Liver (tissue), 8 donors: ENCODE measurements at regions not wholly inside any gene's neighbourhood (a gene's known extent, or its start where the extent isn't known, plus 50 kb on each side); places are given as distances from the start of the nearest gene placed in this dataset.

ENCODE experiments used
- DNase-seq: peaks from one replicate; pipeline ENCODE4 v3.0.0-alpha.2; 2017; ENCODE audit warnings: low spot score
- H3K27ac ChIP-seq, 2 donors: one replicate each; pipeline ENCODE4 v1.7.0; 2013; ENCODE audit warnings: inconsistent platforms in 2 of 2, low read length in 2 of 2, control low read depth in 1 of 2, low read depth in 1 of 2, mild to moderate bottlenecking in 1 of 2
- H3K27me3 ChIP-seq, 4 donors: one replicate each; pipeline versions ENCODE4 v1.6.1 to v1.7.0; 2013; ENCODE audit warnings: low read length in 3 of 4, inconsistent platforms in 1 of 4, mild to moderate bottlenecking in 1 of 4, moderate library complexity in 1 of 4; ENCODE audit not compliant: control insufficient read depth in 4 of 4, insufficient read depth in 4 of 4
- H3K36me3 ChIP-seq, 4 donors: one replicate each; pipeline versions ENCODE4 v1.6.1 to v1.7.0; 2013; ENCODE audit warnings: low read length in 3 of 4, mild to moderate bottlenecking in 3 of 4, low read depth in 1 of 4, moderate library complexity in 1 of 4; ENCODE audit not compliant: control insufficient read depth in 4 of 4, insufficient read depth in 3 of 4
- H3K4me1 ChIP-seq, 4 donors: one replicate each; pipeline versions ENCODE4 v1.6.1 to v1.7.0; 2013; ENCODE audit warnings: low read length in 3 of 4, mild to moderate bottlenecking in 3 of 4, moderate library complexity in 1 of 4; ENCODE audit not compliant: control insufficient read depth in 4 of 4, insufficient read depth in 4 of 4
- H3K4me3 ChIP-seq, 3 donors: one replicate each; pipeline versions ENCODE4 v1.6.1 to v1.7.0; 2013; ENCODE audit warnings: low read length in 3 of 3, control low read depth in 1 of 3, low read depth in 1 of 3, mild to moderate bottlenecking in 1 of 3
- H3K9ac ChIP-seq, 2 donors: one replicate each; pipeline ENCODE4 v1.7.0; 2013; ENCODE audit warnings: low read length in 2 of 2, mild to moderate bottlenecking in 2 of 2, moderate library complexity in 2 of 2, control low read depth in 1 of 2, low read depth in 1 of 2
- H3K9me3 ChIP-seq, 4 donors: one replicate each; pipeline versions ENCODE4 v1.6.1 to v1.7.0; 2013; ENCODE audit warnings: low read length in 3 of 4; ENCODE audit not compliant: control insufficient read depth in 4 of 4
- EGR1 ChIP-seq, 2 donors: IDR thresholded peaks; 2 replicates each; pipeline ENCODE4 v1.6.1; 2016 to 2018; ENCODE audit warnings: antibody characterized with exemption in 2 of 2, low read depth in 2 of 2
- FOXA1 ChIP-seq: IDR thresholded peaks from 2 replicates; pipeline ENCODE4 v1.6.1; 2016; ENCODE audit warnings: antibody characterized with exemption
- FOXA2 ChIP-seq: IDR thresholded peaks from 2 replicates; pipeline ENCODE4 v1.6.1; 2016; ENCODE audit warnings: antibody characterized with exemption
- GABPA ChIP-seq, 2 donors: IDR thresholded peaks in 1 of 2; conservative IDR thresholded peaks in 1 of 2; 2 replicates each; pipeline ENCODE4 v1.6.1; 2016; ENCODE audit warnings: antibody characterized with exemption in 2 of 2, mild to moderate bottlenecking in 1 of 2, moderate library complexity in 1 of 2
- HNF4A ChIP-seq, 2 donors: conservative IDR thresholded peaks; 2 replicates each; pipeline ENCODE4 v1.6.1; 2016; ENCODE audit warnings: antibody characterized with exemption in 2 of 2, mild to moderate bottlenecking in 2 of 2
- HNF4G ChIP-seq: IDR thresholded peaks from 2 replicates; pipeline ENCODE4 v1.6.1; 2016; ENCODE audit warnings: antibody characterized with exemption
- JUND ChIP-seq, 2 donors: IDR thresholded peaks; 2 replicates each; pipeline ENCODE4 v1.6.1; 2016; ENCODE audit warnings: antibody characterized with exemption in 2 of 2
- MAX ChIP-seq: IDR thresholded peaks from 2 replicates; pipeline ENCODE4 v1.6.1; 2016; ENCODE audit warnings: antibody characterized with exemption
- NR2F2 ChIP-seq: IDR thresholded peaks from 2 replicates; pipeline ENCODE4 v1.6.1; 2016; ENCODE audit warnings: antibody characterized with exemption
- RAD21 ChIP-seq, 2 donors: IDR thresholded peaks; 2 replicates each; pipeline ENCODE4 v1.6.1; 2016; ENCODE audit warnings: antibody characterized with exemption in 2 of 2, mild to moderate bottlenecking in 2 of 2
- REST ChIP-seq: IDR thresholded peaks from 2 replicates; pipeline ENCODE4 v1.6.1; 2016; ENCODE audit warnings: antibody characterized with exemption, mild to moderate bottlenecking
- RXRA ChIP-seq, 2 donors: IDR thresholded peaks; 2 replicates each; pipeline ENCODE4 v1.6.1; 2017 to 2018; ENCODE audit warnings: antibody characterized with exemption in 2 of 2, mild to moderate bottlenecking in 1 of 2
- SP1 ChIP-seq: IDR thresholded peaks from 2 replicates; pipeline ENCODE4 v1.6.1; 2018; ENCODE audit warnings: antibody characterized with exemption, mild to moderate bottlenecking
- TAF1 ChIP-seq: conservative IDR thresholded peaks from 2 replicates; pipeline ENCODE4 v1.6.1; 2016; ENCODE audit warnings: antibody characterized with exemption, mild to moderate bottlenecking
- YY1 ChIP-seq: IDR thresholded peaks from 2 replicates; pipeline ENCODE4 v1.6.1; 2016; ENCODE audit warnings: antibody characterized with exemption, mild to moderate bottlenecking
- WGBS: extraction: QIAGEN DNeasy Blood & Tissue Kit; methylation state at CpG from one replicate; pipeline ENCODE4 v1.1.7; 2013; 5-methylcytosine and 5-hydroxymethylcytosine counted together
- TF ChIP-seq, protein P1 (sequence below): IDR thresholded peaks from 2 replicates; pipeline ENCODE4 v1.6.1; 2016; ENCODE audit warnings: antibody characterized with exemption
- TF ChIP-seq, protein P2 (sequence below): fragments of 150-350 bp; IDR thresholded peaks from 2 replicates; pipeline ENCODE4 v1.5.1; 2017; ENCODE audit warnings: improper control_type of control experiment, low read depth, low read length; ENCODE audit not compliant: missing input control
- TF ChIP-seq, protein P3 (sequence below): IDR thresholded peaks from 2 replicates; pipeline ENCODE4 v1.6.1; 2016; ENCODE audit warnings: antibody characterized with exemption
- donor health status: healthy.
- donor health status: healthy.
- donor health status: healthy.
- donor health status: healthy.
- donor health status: healthy.

DNA sequence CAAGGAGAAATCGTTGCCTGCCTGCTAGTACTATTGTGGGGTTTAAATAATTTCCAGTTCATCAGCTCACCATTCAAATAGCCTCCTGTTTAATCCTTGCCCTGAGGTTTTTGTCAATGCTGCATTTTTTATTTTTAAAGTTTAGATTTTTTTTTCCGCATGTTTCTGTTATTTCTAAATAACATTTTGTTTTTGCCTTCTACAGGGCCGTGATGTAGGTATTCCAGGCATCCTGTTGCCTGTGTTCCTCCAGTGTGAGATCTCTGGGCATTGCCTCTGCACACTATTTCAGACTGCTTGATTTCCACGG, 124.3 kb downstream of the HSD17B3 start:
- Histone ChIP-seq H3K36me3 (no peaks in the 10 kb centered on the region), H3K27me3 (peaks cover 0 to 3% (median 1%) of the 10 kb centered on the region in 4 donors), H3K27ac (no peak overlapping the region), H3K4me1 (peaks cover 0 to 3% (median 0%) of the 10 kb centered on the region in 4 donors), H3K4me3 (no peak overlapping the region), H3K9me3 (no peaks in the 10 kb centered on the region), H3K9ac (no peak overlapping the region)
- TF ChIP-seq EGR1 (IDR thresholded peaks at IDR 0.05; ENCODE audit: low read depth in 2 of 2) (no peak), GABPA (IDR thresholded peaks at IDR 0.05 in 1 of 2, conservative IDR thresholded peaks at IDR 0.05 in 1 of 2) (no peak), NR2F2 (no peak), RXRA (IDR thresholded peaks at IDR 0.05) (no peak), FOXA1 (no peak), SP1 (no peak), YY1 (no peak), HNF4G (no peak), FOXA2 (no peak), RAD21 (IDR thresholded peaks at IDR 0.05) (no peak), JUND (IDR thresholded peaks at IDR 0.05) (no peak), MAX (no peak), REST (no peak)
- TF ChIP-seq, protein P1, sequence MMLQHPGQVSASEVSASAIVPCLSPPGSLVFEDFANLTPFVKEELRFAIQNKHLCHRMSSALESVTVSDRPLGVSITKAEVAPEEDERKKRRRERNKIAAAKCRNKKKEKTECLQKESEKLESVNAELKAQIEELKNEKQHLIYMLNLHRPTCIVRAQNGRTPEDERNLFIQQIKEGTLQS: no peak
- TF ChIP-seq, protein P2, sequence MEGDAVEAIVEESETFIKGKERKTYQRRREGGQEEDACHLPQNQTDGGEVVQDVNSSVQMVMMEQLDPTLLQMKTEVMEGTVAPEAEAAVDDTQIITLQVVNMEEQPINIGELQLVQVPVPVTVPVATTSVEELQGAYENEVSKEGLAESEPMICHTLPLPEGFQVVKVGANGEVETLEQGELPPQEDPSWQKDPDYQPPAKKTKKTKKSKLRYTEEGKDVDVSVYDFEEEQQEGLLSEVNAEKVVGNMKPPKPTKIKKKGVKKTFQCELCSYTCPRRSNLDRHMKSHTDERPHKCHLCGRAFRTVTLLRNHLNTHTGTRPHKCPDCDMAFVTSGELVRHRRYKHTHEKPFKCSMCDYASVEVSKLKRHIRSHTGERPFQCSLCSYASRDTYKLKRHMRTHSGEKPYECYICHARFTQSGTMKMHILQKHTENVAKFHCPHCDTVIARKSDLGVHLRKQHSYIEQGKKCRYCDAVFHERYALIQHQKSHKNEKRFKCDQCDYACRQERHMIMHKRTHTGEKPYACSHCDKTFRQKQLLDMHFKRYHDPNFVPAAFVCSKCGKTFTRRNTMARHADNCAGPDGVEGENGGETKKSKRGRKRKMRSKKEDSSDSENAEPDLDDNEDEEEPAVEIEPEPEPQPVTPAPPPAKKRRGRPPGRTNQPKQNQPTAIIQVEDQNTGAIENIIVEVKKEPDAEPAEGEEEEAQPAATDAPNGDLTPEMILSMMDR: no peak
- DNase-seq: no peak
- WGBS: 49% methylated on average over 4 of the region's 4 CpGs

DNA sequence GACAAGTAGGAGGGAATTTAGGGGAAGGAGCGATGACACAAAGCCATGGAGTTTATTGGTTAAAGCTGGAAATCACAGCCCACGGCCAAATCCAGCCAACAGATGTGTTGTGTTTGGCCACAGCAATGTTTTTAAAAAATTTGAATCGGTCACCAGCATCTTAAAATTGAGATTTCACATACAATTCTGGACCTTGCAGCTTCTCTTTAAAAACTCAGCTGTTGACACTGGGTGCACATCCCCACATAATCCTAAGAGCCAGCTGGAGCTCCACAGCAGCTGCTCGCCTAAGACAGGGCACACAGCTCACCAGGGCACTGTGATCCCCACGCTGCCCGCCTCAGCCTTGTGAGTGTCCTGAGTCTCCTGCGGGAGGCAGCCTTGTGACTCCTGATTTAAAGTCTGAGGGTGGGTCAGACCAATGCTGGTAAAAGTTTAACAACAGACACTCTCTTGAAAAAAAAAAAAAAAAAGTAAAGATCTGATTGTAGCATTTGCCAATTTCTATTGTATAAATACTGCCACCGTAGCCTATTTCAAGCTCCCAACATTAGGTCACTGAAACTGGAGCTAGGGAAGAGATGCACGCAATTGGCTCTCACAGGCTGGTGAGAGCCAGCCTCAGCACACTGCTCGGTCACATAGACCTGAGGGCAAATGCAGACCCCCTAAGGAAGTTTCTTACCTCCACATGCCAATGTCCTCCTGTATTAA, 124.8 kb downstream of the HSD17B3 start:
- no peaks in the 10 kb centered on the region for H3K9me3 ChIP-seq
- no peak overlapping the region for H3K9ac ChIP-seq
- H3K27ac ChIP-seq: no peak overlapping the region
- 45% methylated on average over 10 of the region's 10 CpGs for WGBS
- peaks cover 0 to 3% (median 0%) of the 10 kb centered on the region in 4 donors for H3K4me1 ChIP-seq
- H3K27me3 ChIP-seq: peaks cover 0 to 3% (median 1%) of the 10 kb centered on the region in 4 donors
- no peaks in the 10 kb centered on the region for H3K36me3 ChIP-seq
- DNase-seq: no peak
- no peak overlapping the region for H3K4me3 ChIP-seq
- TF ChIP-seq RXRA (IDR thresholded peaks at IDR 0.05) (no peak), TAF1 (no peak), GABPA (IDR thresholded peaks at IDR 0.05 in 1 of 2, conservative IDR thresholded peaks at IDR 0.05 in 1 of 2) (no peak), FOXA1 (no peak), SP1 (no peak), HNF4A (conservative IDR thresholded peaks at IDR 0.05) (no peak), REST (no peak)
- TF ChIP-seq, protein P2: no peak
- TF ChIP-seq, protein P3, sequence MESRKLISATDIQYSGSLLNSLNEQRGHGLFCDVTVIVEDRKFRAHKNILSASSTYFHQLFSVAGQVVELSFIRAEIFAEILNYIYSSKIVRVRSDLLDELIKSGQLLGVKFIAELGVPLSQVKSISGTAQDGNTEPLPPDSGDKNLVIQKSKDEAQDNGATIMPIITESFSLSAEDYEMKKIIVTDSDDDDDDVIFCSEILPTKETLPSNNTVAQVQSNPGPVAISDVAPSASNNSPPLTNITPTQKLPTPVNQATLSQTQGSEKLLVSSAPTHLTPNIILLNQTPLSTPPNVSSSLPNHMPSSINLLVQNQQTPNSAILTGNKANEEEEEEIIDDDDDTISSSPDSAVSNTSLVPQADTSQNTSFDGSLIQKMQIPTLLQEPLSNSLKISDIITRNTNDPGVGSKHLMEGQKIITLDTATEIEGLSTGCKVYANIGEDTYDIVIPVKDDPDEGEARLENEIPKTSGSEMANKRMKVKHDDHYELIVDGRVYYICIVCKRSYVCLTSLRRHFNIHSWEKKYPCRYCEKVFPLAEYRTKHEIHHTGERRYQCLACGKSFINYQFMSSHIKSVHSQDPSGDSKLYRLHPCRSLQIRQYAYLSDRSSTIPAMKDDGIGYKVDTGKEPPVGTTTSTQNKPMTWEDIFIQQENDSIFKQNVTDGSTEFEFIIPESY: no peak
